GM18867 (cell line): ENCODE measurements at regions not wholly inside any gene's neighbourhood (a gene's known extent, or its start where the extent isn't known, plus 50 kb on each side); places are given as distances from the start of the nearest gene placed in this dataset.
A peak's percentile ranks its signal among the peaks of the same experiment; 100 is the strongest.

Experiments
- ATAC-seq: cut with Tn5 transposase; IDR thresholded peaks from one replicate; pipeline ENCODE4 v1.9.1; 2021; ENCODE audit warnings: mild to moderate bottlenecking, moderate library complexity; ENCODE audit not compliant: unreplicated experiment

- no peak for ATAC-seq
These were observed 839.1 kb upstream of the ADGRL2 start for GRCh38 chr1:80961464-80962190.

- ATAC-seq, result no peak
These were observed 867.4 kb upstream of the ADGRL2 start for GRCh38 chr1:80933346-80933745.

- no peak for ATAC-seq
These were observed 869.6 kb upstream of the ADGRL2 start for GRCh38 chr1:80931178-80931577.

GRCh38 chr1:80929868-80930508, 870.7 kb upstream of the ADGRL2 start:
- no peak for ATAC-seq

GRCh38 chr1:80926531-80926930, 874.2 kb upstream of the ADGRL2 start:
- ATAC-seq, result no peak

GRCh38 chr1:80925130-80925805, 875.5 kb upstream of the ADGRL2 start:
- no peak for ATAC-seq

- no peak for ATAC-seq
These were observed 876.4 kb upstream of the ADGRL2 start for GRCh38 chr1:80924290-80924689.

GRCh38 chr1:80922906-80923305, 877.8 kb upstream of the ADGRL2 start:
- no peak for ATAC-seq

- no peak for ATAC-seq
These were observed 881.3 kb upstream of the ADGRL2 start for GRCh38 chr1:80919426-80919825.

GRCh38 chr1:80918380-80918779, 882.4 kb upstream of the ADGRL2 start:
- no peak for ATAC-seq

GRCh38 chr1:80917826-80918225, 882.9 kb upstream of the ADGRL2 start:
- no peak for ATAC-seq

GRCh38 chr1:80917225-80917624, 883.5 kb upstream of the ADGRL2 start:
- ATAC-seq, result no peak

- ATAC-seq, result no peak
These were observed 885.2 kb upstream of the ADGRL2 start for GRCh38 chr1:80915491-80915890.

- no peak for ATAC-seq
These were observed 890.3 kb upstream of the ADGRL2 start for GRCh38 chr1:80910426-80910825.

- no peak for ATAC-seq
These were observed 891.5 kb upstream of the ADGRL2 start for GRCh38 chr1:80909172-80909784.

GRCh38 chr1:80896781-80897356, 903.9 kb upstream of the ADGRL2 start:
- ATAC-seq, result no peak

- no peak for ATAC-seq
These were observed 905.8 kb upstream of the ADGRL2 start for GRCh38 chr1:80894921-80895320.

- peak; percentile 51 for ATAC-seq
These were observed 907.6 kb upstream of the ADGRL2 start for GRCh38 chr1:80893115-80893514.

- no peak for ATAC-seq
These were observed 908.2 kb upstream of the ADGRL2 start for GRCh38 chr1:80892539-80892938.

GRCh38 chr1:80891871-80892270, 908.9 kb upstream of the ADGRL2 start:
- ATAC-seq, result no peak

- no peak for ATAC-seq
These were observed 918.2 kb upstream of the ADGRL2 start for GRCh38 chr1:80882553-80882952.
